HG03575 (cell line): ENCODE measurements at regions not wholly inside any gene's neighbourhood (a gene's known extent, or its start where the extent isn't known, plus 50 kb on each side); places are given as distances from the start of the nearest gene placed in this dataset.

ENCODE experiments used
- ATAC-seq: cut with Tn5 transposase; IDR thresholded peaks from one replicate; pipeline ENCODE4 v1.9.1; 2021; ENCODE audit not compliant: unreplicated experiment, insufficient number of reproducible peaks, low FRiP score; ENCODE audit errors: extremely low read depth

DNA sequence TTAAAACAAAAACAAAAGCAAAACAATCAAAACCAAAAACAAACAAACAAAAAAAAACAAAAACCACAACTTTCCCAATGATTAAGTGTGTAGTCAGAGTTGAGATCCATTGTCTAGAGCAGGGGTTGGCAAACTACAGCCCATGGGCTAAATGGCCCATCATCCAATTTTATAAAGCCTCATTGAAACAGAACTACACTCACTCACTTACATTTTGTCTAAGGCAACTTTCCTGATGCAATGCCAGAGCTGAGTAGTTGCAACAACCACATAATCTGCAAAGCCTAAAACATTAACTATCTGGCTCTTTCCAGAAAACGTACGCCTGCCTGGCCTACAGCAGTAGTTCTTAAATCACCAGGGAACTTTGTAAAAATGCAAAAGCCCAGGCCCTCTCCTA lies 124.1 kb downstream of the SOX9 start:
- ATAC-seq: no peak

DNA sequence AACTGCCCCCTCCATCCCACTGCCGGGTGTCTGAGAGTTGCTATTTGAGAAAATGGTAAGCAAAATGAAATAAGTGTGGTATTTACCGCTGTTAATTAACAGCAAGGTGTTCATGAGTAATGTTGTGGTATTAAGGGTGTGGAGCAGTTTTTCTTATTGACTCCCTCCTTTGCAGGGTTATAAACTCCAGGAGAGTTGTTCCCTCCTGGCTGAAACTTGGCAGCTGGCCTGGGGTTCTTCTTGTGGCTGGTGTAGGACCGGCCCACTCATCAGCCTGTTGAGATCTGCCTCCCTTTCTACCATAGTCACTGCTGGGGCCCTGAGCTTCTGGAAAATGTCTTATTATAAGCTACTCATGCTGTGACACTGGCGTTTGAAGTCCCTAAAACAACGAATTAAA lies 128.6 kb downstream of the SOX9 start:
- no peak for ATAC-seq

DNA sequence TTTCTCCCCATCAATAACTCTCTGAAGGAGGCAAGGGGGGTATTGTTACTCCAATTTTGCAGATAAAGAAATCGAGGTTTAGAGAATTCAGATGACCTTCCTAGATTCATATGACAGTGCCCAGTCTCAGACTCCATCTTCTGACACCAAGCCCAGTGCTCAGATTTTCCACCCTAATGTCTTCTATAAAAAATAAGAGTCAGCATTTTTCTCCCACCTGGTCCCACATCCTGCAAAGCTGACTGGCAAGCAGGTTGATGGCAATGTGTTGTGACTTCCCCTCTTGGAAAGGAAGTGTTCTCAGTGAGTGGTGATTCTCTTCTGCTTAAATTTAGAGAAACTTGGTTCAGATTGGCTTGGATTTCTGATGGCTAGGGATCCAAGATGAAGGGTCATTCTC lies 129.4 kb downstream of the SOX9 start:
- ATAC-seq: no peak

DNA sequence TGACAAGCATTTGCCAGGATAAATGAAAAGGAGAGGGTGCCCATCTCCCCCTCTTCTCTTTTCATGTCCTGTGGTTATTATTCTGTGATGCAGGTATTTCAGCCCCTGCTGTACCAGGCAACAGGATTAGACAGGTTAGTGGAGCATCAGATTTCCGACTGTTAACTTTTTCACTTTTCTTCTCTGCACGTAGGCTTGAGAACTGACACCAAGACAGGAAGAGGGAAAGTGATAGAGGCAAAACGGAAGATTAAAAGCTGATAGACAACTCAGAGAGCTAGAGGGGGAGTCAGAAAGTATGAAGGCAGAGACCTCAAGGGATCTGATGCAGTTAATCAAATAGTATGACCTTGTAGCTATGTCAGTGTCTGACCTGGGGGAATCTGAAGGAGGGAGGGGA lies 132.8 kb downstream of the SOX9 start:
- ATAC-seq: no peak

DNA sequence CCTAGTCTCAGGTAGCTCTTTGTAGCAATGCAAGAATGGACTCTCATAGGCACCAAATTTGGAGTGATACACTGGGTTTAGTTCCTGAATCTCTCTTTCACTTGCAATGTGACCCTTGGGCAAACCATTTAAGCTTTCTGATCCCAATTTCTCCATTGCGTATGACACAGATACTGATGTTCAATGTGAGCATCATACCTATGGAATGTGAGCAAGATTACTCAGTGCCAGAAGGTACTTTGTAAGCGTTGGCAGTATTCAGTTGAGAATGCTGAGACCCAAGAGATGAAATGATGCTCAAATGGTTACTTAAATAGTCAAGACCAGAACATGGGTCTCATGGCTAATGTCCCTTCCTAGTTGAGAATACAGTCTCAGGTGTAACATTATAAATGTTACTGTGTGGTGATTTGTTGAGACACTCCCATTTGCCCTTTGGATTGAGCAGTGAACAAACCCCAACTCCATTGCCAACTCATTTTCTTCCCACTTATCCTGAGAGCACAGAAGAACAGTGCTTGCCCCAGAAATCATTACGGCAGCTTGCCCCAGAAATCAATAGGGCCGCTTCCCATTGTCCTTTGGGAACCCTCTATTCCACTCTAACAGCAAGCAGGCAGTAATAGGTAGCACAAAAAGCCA lies 134.1 kb downstream of the SOX9 start:
- ATAC-seq: no peak

DNA sequence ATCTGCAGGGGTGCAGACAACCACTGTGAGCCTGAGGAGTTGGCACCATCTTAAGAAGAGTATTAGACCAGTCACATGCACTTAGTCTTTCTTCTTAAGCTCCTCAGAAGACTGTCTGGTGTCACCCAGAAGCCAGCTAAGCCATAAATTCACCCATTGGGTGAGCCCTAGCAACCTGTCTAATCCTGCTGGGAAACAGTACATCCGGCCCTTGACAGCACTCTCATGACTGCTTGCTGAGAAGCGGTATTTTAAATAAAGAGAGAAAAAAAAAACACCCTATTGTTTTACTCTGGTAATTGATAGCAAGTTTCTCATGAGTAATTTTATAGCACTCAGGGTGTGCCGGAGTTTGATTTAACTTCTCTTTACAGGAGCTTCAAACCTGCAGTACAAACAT lies 134.7 kb downstream of the SOX9 start:
- ATAC-seq: no peak

DNA sequence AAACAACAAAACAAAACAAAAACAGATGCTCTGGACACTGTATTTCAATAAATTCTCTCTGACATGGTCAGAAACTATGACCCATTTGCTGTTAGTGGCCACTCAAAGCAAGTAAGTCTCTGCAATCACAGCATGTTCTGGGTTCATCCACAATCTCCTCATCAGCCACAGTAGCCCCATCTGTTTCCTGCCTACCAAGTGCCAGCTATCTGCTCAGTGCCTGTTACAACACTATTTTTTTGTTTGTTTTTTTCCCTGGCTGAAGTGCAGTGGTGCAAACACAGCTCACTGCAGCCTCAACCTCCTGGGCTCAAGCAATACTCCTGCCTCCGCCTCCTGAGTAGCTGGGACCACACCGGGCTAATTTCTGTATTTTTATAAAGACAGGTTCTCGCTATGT lies 137.9 kb downstream of the SOX9 start:
- ATAC-seq: no peak

DNA sequence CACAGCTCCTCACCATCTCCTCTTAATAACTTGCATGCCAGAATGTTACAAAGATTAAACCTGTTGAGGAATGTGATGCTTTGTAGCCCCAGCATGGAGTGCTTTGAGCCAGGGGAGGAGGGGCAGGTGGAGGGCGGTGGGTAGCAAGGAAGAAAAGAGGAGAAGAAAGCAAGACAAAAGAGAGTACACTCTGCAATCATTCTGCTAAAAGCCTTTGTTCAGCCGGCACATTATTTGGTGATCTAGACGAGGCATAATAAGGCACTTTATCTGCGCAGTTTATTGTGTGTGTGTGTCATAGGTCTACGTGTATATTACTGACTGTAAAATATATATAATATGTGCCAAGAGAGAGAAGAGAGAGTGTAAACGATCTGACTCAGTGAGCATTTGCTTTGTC lies 139.1 kb downstream of the SOX9 start:
- ATAC-seq: no peak

DNA sequence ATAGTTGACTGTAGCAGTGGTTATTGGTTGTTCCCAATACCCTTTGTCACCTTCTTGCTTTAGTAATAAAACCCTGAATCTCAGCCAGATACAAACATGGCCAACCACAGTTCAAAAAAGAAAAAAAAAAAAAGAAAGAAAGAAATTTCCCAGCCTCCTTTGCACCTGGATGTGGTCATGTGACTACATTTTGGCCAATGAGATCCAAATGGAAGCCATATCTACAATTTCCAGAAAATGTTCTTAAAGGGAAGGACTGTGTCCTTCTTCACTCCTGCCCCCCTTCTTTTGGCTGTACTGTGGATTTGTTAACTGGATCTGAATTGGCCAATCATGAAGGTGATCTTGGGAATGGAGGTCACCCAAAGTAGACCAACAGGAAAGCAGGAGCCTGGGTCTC lies 141.9 kb downstream of the SOX9 start:
- ATAC-seq: no peak

DNA sequence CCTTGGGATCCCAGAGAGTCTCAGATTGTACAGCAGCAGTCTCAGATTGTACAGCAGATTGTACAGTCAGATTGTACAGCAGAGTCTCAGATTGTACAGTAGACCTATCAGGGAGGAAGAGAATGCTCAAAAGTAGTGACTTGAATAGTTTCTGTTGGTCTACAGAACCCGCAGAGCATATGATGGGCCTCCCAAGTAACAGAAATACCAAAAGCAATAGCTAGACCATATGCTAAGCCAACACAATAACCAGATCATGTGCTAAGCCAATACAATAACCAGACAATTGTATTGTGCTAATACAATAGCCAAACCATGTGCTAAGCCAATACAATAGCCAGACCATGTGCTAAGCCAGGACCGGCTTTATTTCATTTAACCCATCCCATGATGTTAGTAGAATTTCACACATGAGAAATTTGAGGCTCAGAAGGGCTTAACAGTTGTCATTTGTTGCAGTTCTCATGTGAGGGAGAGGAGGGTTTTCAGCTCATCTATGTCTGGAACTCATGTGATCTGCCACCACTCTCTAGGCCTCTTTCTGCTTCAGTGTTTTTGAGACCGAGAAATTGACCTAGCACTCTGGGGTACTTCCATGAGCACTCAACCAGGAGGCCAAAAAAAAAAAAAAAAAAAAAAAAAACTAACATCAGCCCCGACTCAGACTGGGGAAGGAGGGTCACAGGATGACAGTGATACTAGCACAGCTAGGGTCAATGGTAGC lies 144.0 kb downstream of the SOX9 start:
- ATAC-seq: no peak

DNA sequence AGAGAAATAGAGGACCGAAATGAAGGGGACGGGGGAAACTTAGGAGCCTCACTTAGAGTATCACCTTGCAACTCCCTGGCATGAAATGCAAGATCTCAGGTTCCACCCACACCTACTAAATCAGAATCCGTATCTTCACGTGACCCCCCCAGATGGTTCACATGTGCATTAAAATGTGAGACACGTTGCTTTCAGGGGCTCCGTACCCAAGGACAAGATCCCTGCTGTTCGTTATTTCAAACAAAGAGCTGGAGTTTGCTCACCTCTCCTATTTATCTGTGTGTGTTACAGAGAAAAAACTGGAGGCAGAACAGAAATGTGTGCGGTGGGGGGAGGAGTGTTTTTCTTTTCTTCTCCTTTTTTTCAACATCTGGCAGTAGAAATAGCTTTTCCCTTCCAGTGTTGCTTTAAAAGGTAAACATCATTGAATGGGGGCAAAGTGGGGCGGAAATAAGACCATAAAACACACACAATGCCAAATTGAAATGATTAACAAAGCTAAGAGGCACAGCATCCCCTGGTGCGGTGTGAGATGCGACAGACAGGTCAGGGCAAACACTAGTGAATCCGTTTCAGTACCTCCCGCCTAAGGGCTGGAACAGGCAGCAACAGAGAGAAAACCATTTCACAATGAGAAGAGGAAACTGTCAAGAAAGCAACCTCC lies 145.4 kb downstream of the SOX9 start:
- ATAC-seq: no peak

DNA sequence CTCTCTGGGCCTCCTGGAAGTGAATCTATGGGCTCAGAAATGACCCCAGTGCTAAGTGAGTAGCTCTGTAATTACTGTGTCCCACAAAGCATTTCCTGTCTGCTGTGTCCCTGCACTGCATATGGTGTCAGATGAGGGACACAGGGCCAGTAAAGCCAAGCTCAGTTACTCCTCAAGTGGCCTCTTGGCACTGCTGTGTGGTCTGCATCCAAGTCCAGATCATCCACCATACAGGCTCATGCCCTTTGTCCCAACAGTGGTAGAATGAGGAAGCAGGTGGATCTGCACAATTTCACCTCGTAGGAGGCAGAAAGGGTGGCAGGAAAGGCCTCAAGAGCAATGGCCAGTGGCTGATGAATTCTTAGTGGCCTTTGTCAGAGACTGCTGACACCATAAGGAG lies 146.8 kb downstream of the SOX9 start:
- no peak for ATAC-seq

DNA sequence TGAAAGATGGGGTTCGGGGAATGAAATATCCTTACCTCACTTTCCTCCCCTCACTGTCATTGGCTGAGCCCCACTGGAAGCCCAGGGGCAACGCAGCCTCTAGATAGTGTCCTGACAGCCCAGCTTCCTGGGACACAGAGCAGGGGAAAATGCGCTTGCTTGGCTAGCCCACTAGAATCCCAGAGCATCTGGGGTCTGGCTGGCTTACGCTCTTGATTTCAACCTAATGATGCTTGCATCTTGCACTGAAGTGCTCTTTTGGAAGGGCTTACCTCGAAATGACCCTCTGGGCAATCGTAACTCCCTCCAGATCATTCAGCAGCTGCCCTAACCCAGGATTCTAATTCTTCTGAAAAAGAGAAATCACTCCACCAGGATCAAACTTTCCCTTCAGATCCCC lies 147.6 kb downstream of the SOX9 start:
- no peak for ATAC-seq

DNA sequence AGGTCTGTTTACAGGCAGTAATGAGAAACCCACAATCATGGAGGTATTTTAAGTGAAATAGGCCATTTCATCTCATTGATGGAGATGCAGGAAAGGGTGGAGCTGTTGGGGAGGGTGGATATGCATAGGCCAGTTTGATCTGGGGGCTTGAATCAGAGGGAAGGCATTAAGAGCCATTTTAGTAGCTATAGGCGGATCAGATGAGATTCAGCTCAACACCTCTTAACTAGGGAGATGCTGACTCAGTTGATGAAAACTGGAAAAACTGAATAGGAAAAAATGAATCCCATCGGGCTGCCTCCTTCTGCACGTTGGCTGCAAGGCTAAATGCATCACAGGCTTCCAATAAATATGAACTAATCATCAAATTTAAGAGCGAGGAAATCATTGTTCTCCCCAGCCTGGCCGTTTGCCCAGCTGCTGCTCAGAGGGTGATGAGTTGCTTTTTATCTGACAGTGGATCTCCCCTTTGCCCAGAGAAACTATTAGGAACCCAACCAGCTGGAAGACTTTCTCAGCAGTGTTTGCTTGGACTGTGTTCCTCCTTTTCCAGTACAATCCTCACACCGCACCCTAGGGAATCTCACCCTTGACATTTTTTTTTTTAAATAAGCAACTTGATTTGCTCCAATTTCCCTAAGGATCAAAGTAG lies 149.6 kb downstream of the SOX9 start:
- no peak for ATAC-seq

DNA sequence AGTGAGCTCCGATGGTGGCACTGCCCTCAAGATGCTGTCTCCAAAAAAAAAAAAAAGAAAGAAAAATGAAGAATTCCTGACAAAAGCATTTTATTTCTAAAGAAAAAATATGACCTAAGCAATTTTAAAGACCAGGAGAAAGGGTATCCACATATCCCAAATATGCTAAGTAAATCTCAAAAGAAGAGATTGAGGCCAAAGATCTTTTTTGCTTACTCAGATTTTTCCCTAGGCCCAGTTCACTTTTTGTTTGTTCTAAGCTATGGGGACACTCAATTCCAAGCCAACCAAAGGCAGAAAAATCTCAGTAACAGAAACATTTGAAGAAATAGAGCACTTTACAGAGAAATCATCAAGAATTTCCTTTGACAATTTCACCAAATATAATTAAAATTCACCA lies 150.8 kb downstream of the SOX9 start:
- ATAC-seq: no peak

DNA sequence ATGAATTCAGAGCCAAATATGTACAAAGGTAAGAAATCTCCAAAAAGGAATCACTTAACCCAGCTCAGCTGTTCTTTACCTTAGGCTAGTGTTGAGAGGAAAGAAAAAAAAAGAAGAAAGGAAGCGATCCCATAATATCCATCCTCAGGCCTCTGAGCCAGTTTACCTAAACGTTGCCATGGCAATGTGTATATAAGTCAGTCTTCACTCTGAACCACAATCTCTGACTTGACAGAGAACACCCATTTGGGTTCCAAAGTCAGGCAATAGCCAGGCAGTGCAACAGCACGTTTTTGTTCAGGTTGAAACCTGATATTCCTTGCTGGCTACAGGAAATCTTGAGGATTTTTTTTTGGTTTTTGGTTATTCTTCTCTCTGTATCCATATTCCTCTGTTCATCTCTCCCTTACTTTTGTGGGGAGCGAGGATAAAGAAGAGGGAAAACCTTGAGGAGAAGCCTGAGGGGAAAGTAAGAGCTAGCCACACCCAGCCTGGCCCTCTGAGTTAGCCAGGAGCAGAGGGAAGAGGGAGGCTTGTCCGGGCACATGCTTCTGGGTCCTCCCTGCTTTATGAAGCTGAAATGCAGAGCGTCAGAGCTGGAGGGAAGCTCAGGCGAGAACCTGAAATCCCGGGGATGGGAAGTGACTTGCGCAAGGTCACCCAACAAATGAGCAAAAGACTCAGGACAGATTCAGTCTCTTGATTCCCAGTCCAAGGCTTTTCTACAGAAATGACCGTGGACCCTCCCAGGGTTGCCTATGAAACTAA lies 152.7 kb downstream of the SOX9 start:
- no peak for ATAC-seq

DNA sequence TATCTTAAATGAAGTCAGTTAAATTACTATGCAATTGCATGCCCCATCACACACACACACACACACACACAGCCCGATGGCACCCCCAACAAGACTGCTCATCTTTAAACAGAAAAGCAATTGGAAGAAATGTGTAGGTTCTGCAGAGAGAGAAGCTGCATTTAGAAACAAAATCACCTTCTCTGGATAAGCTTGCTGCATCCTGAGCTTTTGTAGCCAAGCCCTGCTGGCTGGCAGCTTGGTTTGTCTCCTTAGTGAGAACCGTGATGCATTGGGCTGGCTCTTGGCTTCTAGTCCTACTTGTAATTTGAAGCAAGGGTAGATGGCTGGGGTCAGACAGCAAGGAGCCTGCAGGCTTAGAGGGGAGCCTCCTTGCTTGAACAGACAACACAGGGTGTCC lies 153.8 kb downstream of the SOX9 start:
- ATAC-seq: no peak

DNA sequence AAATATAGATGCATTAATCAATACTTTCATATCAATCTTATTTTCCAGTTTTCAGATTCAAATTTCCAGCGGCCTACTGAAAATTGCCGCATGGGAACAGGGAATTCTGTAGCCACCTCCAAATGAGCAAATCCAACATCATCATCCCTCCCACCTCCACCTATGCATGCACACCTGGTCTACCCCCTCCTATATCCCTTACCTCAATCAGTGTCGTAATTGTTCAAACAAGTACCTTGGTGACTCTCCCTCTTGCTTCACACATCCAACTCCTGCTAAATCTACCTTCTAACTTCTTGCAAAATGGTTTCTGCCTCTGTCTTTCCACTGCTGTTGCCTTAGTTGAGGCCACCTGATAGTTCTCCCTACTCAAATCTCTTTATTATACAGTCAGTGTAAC lies 160.1 kb downstream of the SOX9 start:
- ATAC-seq: no peak

DNA sequence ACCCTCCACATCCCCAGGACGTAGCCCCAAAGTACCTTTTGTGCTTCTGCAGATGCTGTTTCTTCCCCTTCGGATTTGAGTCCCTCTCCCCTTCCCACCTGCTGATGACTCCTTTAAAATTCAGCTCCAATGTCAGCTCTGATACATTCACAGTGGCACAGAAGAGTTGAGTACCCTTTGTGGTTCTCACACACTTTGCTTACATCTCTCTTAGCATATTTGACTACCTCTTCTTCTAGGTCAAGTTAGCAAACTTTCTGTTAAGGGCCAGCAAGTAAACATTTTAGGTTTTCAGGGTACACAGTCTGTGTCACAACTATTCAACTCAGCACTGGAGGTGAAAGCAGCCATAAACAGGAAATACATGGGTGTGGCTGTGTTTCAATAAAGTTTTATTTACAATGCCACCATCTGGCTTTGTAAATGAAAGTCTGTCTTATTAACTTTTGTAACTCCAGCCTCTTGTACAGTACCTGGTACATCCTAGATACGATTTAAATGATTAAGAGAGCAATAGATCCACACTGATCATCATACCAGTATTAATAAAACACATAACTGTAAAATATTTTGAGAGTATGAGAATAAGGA lies 161.7 kb downstream of the SOX9 start:
- ATAC-seq: no peak
